HL-60 (cell line): ENCODE measurements at regions not wholly inside any gene's neighbourhood (a gene's known extent, or its start where the extent isn't known, plus 50 kb on each side); places are given as distances from the start of the nearest gene placed in this dataset.

Source experiments
- DNase-seq, 2 experiments: peaks; one replicate each; pipeline ENCODE4 v3.0.0-alpha.2; 2010 to 2020; ENCODE audit warnings: low read depth in 1 of 2, low spot score in 1 of 2
- H3K27ac ChIP-seq: fragments of 250-450 bp; sonication (Bioruptor Pico); replicated peaks from 2 replicates; pipeline ENCODE4 v1.5.1; 2020; ENCODE audit warnings: mild to moderate bottlenecking, moderate library complexity
- H3K27me3 ChIP-seq: fragments of 250-450 bp; sonication (Bioruptor Pico); 2 replicates; pipeline ENCODE4 v1.5.1; 2021; ENCODE audit warnings: mild to moderate bottlenecking, moderate library complexity; ENCODE audit not compliant: insufficient read depth, poor library complexity, severe bottlenecking
- H3K4me3 ChIP-seq: replicated peaks from 2 replicates; pipeline ENCODE4 v1.5.1; 2011; ENCODE audit warnings: mild to moderate bottlenecking, control low read depth, low read length; ENCODE audit not compliant: insufficient read depth
- GABPA ChIP-seq: IDR thresholded peaks from 2 replicates; pipeline ENCODE4 v1.6.1; 2012; ENCODE audit warnings: low read depth
- POLR2AphosphoS5 ChIP-seq: IDR thresholded peaks from 2 replicates; pipeline ENCODE4 v1.6.1; 2012; ENCODE audit warnings: low read depth
- SPI1 ChIP-seq: IDR thresholded peaks from 2 replicates; pipeline ENCODE4 v1.6.1; 2012; ENCODE audit warnings: low read depth, mild to moderate bottlenecking, borderline replicate concordance
- TF ChIP-seq, protein P1 (sequence below): IDR thresholded peaks from 2 replicates; pipeline ENCODE4 v1.6.1; 2012; ENCODE audit warnings: low read depth; ENCODE audit not compliant: insufficient replicate concordance
- TF ChIP-seq, protein P2 (sequence below): IDR thresholded peaks from one replicate; pipeline ENCODE4 v1.5.1; 2011; ENCODE audit warnings: low read length, control low read depth, inconsistent platforms; ENCODE audit not compliant: insufficient read depth

DNA sequence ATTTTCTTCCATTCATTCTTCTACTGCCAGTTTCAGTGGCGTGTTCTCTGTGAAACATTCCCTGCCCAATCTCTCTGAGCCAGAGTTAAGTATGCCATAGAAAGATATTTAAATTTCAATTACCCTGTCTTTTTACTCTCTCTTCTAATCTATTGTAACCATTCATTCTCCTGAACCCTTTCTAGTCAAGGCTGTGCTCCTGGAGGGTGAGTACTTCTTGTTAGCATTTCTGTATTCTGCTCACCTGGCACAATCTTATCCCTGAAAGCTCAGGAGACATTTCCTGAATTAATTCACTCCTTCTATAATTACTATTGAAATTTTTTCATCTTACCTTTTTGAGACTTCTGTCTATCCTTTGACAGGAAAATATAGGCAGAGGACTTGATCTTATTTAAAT is 271.7 kb downstream of the HGF start:
- TF ChIP-seq POLR2AphosphoS5 (no peak), SPI1 (no peak), GABPA (no peak)
- TF ChIP-seq, protein P1, sequence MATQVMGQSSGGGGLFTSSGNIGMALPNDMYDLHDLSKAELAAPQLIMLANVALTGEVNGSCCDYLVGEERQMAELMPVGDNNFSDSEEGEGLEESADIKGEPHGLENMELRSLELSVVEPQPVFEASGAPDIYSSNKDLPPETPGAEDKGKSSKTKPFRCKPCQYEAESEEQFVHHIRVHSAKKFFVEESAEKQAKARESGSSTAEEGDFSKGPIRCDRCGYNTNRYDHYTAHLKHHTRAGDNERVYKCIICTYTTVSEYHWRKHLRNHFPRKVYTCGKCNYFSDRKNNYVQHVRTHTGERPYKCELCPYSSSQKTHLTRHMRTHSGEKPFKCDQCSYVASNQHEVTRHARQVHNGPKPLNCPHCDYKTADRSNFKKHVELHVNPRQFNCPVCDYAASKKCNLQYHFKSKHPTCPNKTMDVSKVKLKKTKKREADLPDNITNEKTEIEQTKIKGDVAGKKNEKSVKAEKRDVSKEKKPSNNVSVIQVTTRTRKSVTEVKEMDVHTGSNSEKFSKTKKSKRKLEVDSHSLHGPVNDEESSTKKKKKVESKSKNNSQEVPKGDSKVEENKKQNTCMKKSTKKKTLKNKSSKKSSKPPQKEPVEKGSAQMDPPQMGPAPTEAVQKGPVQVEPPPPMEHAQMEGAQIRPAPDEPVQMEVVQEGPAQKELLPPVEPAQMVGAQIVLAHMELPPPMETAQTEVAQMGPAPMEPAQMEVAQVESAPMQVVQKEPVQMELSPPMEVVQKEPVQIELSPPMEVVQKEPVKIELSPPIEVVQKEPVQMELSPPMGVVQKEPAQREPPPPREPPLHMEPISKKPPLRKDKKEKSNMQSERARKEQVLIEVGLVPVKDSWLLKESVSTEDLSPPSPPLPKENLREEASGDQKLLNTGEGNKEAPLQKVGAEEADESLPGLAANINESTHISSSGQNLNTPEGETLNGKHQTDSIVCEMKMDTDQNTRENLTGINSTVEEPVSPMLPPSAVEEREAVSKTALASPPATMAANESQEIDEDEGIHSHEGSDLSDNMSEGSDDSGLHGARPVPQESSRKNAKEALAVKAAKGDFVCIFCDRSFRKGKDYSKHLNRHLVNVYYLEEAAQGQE, result no peak
- TF ChIP-seq, protein P2, sequence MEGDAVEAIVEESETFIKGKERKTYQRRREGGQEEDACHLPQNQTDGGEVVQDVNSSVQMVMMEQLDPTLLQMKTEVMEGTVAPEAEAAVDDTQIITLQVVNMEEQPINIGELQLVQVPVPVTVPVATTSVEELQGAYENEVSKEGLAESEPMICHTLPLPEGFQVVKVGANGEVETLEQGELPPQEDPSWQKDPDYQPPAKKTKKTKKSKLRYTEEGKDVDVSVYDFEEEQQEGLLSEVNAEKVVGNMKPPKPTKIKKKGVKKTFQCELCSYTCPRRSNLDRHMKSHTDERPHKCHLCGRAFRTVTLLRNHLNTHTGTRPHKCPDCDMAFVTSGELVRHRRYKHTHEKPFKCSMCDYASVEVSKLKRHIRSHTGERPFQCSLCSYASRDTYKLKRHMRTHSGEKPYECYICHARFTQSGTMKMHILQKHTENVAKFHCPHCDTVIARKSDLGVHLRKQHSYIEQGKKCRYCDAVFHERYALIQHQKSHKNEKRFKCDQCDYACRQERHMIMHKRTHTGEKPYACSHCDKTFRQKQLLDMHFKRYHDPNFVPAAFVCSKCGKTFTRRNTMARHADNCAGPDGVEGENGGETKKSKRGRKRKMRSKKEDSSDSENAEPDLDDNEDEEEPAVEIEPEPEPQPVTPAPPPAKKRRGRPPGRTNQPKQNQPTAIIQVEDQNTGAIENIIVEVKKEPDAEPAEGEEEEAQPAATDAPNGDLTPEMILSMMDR, result no peak
- Histone ChIP-seq H3K27ac (no peak overlapping the region), H3K4me3 (no peak overlapping the region), H3K27me3 (no peaks in the 10 kb centered on the region)
- DNase-seq, result no peak

GRCh38 chr7:81492910-81493309 is 276.9 kb downstream of the HGF start:
- DNase-seq, result no peak
- H3K27ac ChIP-seq, result no peak overlapping the region
- no peaks in the 10 kb centered on the region for H3K27me3 ChIP-seq
- TF ChIP-seq, protein P1, result no peak
- TF ChIP-seq POLR2AphosphoS5 (no peak), GABPA (no peak)
- no peak overlapping the region for H3K4me3 ChIP-seq

GRCh38 chr7:81492240-81492639 is 277.6 kb downstream of the HGF start:
- no peak for TF ChIP-seq POLR2AphosphoS5
- TF ChIP-seq, protein P2, result no peak
- TF ChIP-seq, protein P1, result no peak
- no peak for TF ChIP-seq GABPA
- no peak for TF ChIP-seq SPI1
- Histone ChIP-seq H3K4me3 (no peak overlapping the region), H3K27me3 (no peaks in the 10 kb centered on the region), H3K27ac (no peak overlapping the region)
- no peak for DNase-seq

DNA sequence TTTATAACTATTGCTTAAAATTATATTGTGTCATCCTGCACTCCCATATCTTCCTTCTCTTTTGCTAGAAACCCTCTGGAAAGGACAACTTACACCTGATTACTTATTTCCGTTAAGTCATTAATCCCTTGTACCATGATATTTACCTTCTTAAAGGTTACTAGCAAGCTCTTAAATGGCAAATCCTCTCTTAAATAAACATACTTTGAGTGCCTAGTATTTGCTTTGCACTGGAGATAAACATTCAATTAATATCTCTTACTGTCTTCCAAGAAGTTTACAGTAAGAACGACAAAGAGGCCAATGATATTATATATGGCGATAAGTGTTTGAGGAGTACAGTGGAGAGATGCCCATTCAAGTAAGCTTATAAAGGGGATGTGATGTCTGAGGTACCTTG is 278.3 kb downstream of the HGF start:
- no peak overlapping the region for H3K27ac ChIP-seq
- TF ChIP-seq GABPA (no peak), POLR2AphosphoS5 (no peak), SPI1 (no peak)
- TF ChIP-seq, protein P2, result no peak
- TF ChIP-seq, protein P1, result no peak
- DNase-seq, result no peak
- no peaks in the 10 kb centered on the region for H3K27me3 ChIP-seq
- no peak overlapping the region for H3K4me3 ChIP-seq
